ENCODE measurements at regions not wholly inside any gene's neighbourhood (a gene's known extent, or its start where the extent isn't known, plus 50 kb on each side); places are given as distances from the start of the nearest gene placed in this dataset.

- Histone ChIP-seq H3K4me3 (replicated peaks in 1 of 3) (no peak overlapping the region), H3K4me1 (no peaks in the 10 kb centered on the region), H3K27me3 (no peaks in the 10 kb centered on the region), H3K9me3 (no peaks in the 10 kb centered on the region), H3K27ac (no peak overlapping the region), H3K36me3 (no peaks in the 10 kb centered on the region)
- no peak for DNase-seq
- 94 to 95% methylated on average over 2 of the region's 2 CpGs for WGBS, 2 donors
- no peak for TF ChIP-seq POLR2A (IDR thresholded peaks at IDR 0.05)
- TF ChIP-seq CTCF (IDR thresholded peaks at IDR 0.05), result no peak
- intact Hi-C loops (cut with DNase I), result no loop called here
Observed at GRCh38 chr3:89971329-89971728, 863.9 kb downstream of the EPHA3 start.

GRCh38 chr3:89973156-89973555 is 865.7 kb downstream of the EPHA3 start:
- Histone ChIP-seq H3K36me3 (no peaks in the 10 kb centered on the region), H3K4me1 (no peaks in the 10 kb centered on the region), H3K9me3 (no peaks in the 10 kb centered on the region), H3K4me3 (replicated peaks in 1 of 3) (no peak overlapping the region), H3K27me3 (no peaks in the 10 kb centered on the region), H3K27ac (no peak overlapping the region)
- DNase-seq, result no peak
- TF ChIP-seq CTCF (IDR thresholded peaks at IDR 0.05), result no peak
- no peak for TF ChIP-seq POLR2A (IDR thresholded peaks at IDR 0.05)
- intact Hi-C loops (cut with DNase I), result no loop called here
- 93% methylated on average over 2 of the region's 2 CpGs for WGBS, 2 donors

DNA sequence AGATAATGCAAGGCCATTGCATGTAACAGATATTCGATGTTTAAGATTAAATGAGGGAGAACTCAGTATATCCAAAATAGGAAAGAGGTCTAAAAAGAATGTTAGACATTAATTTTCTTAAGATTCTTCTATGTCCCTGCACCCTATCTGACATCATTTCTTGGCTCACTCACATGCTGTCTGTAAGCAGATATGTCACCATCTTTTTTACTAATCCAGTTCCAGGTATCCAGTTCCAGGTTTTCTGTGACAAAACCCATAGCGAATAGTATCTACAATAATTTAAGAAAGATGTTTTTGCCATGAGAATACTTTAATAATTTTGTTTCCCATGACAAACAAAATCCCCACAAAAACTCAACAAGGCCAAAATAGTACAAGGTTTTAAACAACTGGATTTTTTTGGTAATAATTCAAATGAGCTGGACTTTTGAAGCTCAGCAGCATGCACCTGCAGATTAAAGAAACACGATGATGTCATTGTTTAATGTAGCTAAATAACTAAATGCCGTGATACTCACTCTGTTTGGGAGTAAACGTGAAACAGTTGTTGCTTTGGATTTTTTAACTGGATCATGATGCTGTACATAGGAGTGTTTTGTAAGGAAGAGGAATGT is 867.6 kb downstream of the EPHA3 start:
- Histone ChIP-seq H3K36me3 (no peaks in the 10 kb centered on the region), H3K27me3 (no peaks in the 10 kb centered on the region), H3K9me3 (no peaks in the 10 kb centered on the region), H3K4me3 (replicated peaks in 1 of 3) (no peak overlapping the region), H3K4me1 (no peaks in the 10 kb centered on the region), H3K27ac (no peak overlapping the region)
- no peak for DNase-seq
- 86 to 92% methylated on average over 5 of the region's 5 CpGs for WGBS, 2 donors
- no peak for TF ChIP-seq CTCF (IDR thresholded peaks at IDR 0.05)
- no peak for TF ChIP-seq POLR2A (IDR thresholded peaks at IDR 0.05)
- intact Hi-C loops (cut with DNase I), result no loop called here

GRCh38 chr3:89983449-89983848 is 876.0 kb downstream of the EPHA3 start:
- WGBS, 2 donors, result 89 to 92% methylated on average over 2 of the region's 2 CpGs
- H3K27me3 ChIP-seq, result no peaks in the 10 kb centered on the region
- no peaks in the 10 kb centered on the region for H3K36me3 ChIP-seq
- TF ChIP-seq CTCF (IDR thresholded peaks at IDR 0.05) (no peak), POLR2A (IDR thresholded peaks at IDR 0.05) (no peak)
- no peak for DNase-seq
- no peaks in the 10 kb centered on the region for H3K9me3 ChIP-seq
- H3K27ac ChIP-seq, result no peak overlapping the region
- H3K4me1 ChIP-seq, result no peaks in the 10 kb centered on the region
- intact Hi-C loops (cut with DNase I), result no loop called here
- H3K4me3 ChIP-seq (replicated peaks in 1 of 3), result no peak overlapping the region

DNA sequence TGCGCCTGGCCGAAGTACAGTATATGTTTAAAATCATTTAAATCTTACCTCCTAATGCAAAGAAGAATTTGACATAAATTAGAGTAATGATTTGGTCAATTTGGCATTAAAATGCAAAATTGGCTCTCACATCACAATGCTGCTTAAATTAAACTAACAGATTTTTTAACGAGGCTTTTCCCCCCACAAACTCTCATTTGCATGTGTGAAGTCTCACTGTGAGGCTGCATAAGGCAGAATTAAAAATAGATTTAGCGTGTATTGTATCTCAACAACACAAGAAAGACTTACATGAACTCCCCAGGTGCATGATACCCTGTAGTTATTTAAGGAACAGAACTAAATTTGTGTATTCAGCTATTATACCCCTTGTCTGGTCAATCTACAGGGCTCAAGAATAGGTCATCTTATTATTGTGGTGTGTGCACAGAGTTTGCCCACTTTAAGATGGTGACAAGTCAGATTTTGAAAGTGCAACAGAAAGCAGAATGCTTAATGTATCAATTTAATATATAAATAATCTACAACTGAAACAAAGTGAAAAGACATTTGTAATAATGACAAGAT is 897.9 kb downstream of the EPHA3 start:
- Histone ChIP-seq H3K27me3 (no peaks in the 10 kb centered on the region), H3K4me3 (replicated peaks in 1 of 3) (no peak overlapping the region), H3K9me3 (no peaks in the 10 kb centered on the region), H3K4me1 (no peaks in the 10 kb centered on the region), H3K36me3 (no peaks in the 10 kb centered on the region), H3K27ac (no peak overlapping the region)
- intact Hi-C loops (cut with DNase I), result no loop called here
- 85 to 89% methylated on average over 4 of the region's 4 CpGs for WGBS, 2 donors
- no peak for TF ChIP-seq CTCF (IDR thresholded peaks at IDR 0.05)
- no peak for TF ChIP-seq POLR2A (IDR thresholded peaks at IDR 0.05)
- DNase-seq, result no peak
